GM21515 (cell line): ENCODE measurements at regions not wholly inside any gene's neighbourhood (a gene's known extent, or its start where the extent isn't known, plus 50 kb on each side); places are given as distances from the start of the nearest gene placed in this dataset.
"Not testable (repeated sequence)": the region's sequence is repeated elsewhere in the genome, so short reads cannot be mapped to it uniquely, and the experiment has no call there.

Experiments used
- ATAC-seq: cut with Tn5 transposase; IDR thresholded peaks from one replicate; pipeline ENCODE4 v1.9.1; 2021; ENCODE audit not compliant: unreplicated experiment

DNA sequence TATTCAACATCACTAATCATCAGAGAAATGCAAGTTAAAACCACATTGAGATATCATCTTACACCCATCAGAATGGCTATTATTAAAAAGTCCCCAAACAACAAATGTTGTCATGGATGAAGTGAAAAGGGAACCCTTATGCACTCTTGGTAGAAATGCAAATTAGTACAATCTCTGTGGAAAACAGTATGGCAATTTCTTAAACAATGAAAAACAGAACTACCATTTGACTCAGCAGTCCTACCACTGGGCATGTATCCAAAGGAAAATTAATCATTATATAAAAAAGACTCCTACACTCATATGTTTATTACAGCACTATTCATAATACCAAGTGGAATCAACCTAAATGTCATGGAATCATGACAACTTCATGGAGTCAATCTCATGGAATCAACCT lies 611.3 kb upstream of the GJE1 start:
- ATAC-seq, result no peak

- no peak for ATAC-seq
Measured at GRCh38 chr6:141513830-141514229, 618.9 kb upstream of the GJE1 start.

- no peak for ATAC-seq
Measured at GRCh38 chr6:141510803-141511202, 621.9 kb upstream of the GJE1 start.

DNA sequence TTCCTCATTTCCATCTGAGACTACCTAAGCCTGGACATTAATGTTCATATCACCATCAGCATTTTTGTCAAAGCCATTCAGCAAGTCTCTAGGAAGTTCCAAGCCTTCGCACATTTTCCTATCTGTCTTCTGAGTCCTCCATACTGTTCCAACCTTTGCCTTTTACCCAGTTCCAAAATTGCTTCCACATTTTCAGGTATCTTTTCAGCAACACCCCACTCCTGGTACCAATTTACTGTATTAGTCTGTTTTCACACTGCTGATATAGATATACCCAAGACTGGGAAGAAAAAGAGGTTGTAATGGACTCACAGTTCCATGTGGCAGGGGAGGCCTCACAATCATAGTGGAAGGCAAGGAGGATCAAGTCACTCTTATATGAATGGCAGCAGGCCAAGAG lies 626.7 kb upstream of the GJE1 start:
- not testable (repeated sequence) for ATAC-seq

- not testable (repeated sequence) for ATAC-seq
Measured at GRCh38 chr6:141504318-141504717, 628.4 kb upstream of the GJE1 start.

- ATAC-seq, result no peak
Measured at GRCh38 chr6:141501616-141502015, 631.1 kb upstream of the GJE1 start.

- no peak for ATAC-seq
Measured at GRCh38 chr6:141498977-141499376, 633.7 kb upstream of the GJE1 start.

- no peak for ATAC-seq
Measured at GRCh38 chr6:141492521-141493284, 640.0 kb upstream of the GJE1 start.

GRCh38 chr6:141491684-141492083 lies 641.0 kb upstream of the GJE1 start:
- no peak for ATAC-seq

DNA sequence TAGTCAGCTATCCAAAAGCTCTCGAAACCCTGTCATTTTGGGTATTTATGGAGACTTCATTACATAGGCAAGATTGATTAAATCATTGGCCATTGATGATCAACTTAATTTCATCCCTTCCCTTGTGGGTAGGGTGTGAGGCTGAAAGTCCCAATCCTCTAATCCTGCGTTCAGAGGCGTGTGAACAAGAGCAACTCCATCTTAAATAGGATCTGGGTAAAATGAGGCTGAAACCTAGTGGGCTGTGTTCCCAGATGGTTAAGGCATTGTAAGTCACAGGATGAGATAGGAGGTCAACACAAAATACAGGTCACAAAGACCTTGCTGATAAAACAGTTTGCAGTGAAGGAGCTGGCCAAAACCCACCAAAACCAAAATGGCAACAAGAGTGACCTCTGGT lies 641.7 kb upstream of the GJE1 start:
- no peak for ATAC-seq

GRCh38 chr6:141488488-141488887 lies 644.2 kb upstream of the GJE1 start:
- peak; percentile 40 for ATAC-seq

DNA sequence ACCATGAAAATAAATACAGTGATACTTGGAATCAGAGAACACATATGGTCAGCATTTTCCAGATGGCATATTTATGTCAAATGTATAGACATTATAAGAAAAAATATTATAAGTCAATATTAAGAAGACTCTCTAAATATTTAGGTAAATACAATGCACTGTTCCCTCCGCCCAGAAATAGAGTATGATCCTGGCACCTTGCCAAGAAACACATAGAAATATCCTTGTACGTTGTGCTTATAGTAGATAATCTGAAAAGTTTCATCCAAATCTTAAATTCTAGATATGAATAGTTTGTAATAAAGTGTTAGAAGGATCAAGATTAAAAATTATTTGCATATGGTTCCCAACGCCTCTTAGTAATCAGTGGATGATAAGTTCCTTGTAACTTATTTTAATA lies 645.8 kb upstream of the GJE1 start:
- no peak for ATAC-seq

DNA sequence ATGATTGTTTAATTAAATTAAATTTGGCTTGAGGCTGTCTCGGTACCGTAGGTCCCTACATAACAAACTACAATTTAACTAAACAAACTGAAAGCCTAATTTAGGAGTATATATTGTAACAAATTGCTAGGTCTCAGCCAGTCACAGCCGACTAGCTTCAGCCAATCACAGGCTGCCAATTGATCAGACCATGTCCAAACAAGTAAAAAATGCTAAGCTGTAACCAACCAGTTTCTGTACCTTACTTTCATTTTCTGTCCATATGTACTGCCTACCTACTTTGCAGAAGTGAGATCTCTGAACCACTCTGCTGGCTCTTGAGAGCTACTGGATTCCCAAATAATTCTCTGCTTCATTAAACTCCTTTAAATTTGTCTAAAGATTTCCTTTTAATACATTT lies 648.0 kb upstream of the GJE1 start:
- peak; percentile 80 for ATAC-seq

DNA sequence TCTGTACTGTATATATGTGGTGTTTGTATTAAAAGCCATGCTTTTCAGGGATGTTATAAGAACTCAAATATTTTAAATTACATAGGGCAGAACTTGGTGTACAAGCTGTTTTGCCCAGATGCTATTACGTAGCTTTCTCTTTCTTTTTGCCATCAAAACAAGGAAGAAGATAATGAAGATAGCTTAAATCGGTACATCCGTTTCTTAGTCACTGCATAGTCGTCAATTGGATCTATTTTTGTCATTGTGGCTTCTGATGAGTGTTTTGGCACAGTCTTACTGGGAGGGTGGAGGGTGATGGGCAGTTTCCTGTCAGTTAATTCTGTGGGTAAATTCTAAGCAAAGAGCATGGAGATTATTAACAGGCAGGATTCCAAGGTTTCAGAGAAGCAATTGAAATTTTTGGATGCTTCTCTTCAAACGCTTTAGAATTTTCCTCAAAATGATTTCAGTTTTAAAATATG lies 649.1 kb upstream of the GJE1 start:
- ATAC-seq, result peak; percentile 92

- peak; percentile 4 for ATAC-seq
Measured at GRCh38 chr6:141482796-141483597, 649.7 kb upstream of the GJE1 start.

- no peak for ATAC-seq
Measured at GRCh38 chr6:141475259-141475658, 657.5 kb upstream of the GJE1 start.

DNA sequence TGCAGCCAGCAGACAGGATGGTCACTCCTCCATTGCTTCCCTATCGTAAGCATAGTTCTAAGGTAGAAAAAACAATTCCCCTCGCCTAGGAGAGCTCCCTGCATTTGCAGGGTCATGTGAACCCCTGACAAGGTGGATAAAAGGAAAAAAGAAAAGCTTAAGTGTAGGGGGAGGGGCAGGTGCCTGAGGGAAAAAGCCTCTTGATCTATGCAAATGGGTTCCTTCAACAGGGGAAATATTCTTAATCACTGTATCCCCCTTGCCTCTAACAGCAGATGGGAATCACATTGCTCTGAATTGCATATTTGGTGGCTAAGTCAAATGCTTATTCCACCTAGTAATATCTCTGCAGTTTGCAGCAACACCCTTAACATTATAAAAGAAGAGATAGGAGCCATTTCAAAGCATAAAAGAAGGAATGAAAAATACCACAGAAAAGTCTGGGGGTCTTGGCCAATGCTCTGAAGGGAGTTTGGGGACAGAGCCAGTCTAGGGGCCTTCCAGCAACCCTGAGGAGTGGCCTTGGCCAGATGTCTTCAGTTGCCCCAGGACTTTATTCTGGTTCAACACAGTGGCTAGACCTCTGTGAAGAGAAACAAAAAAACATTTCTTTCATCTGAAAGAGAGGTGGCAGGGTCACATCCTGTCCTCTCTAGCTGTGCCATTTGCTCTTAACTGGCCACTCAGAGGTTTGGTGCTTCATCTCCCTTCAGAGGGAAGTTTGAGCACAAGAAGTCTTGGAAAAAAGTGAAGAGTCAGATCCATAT lies 660.4 kb upstream of the GJE1 start:
- ATAC-seq, result no peak

GRCh38 chr6:141470810-141471209 lies 661.9 kb upstream of the GJE1 start:
- ATAC-seq, result no peak

DNA sequence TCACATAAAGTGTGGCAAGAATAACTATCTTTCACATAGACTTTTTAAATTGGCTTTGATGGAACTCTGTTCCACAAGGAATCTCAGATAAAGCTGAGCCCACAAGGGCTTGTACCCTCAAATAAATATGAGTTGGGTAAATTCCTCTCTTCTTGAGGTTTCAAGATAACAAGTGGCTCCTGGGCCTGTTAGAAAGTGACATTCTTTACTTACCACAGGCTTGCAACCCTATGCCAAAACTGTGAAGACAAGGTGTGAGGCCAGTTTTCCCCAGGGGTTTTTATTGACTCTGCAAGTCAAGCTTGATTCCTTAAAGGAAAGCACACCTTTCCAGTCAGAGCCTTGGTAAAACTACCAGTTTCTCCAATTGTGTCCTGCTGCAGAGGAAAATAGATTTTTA lies 664.8 kb upstream of the GJE1 start:
- no peak for ATAC-seq

DNA sequence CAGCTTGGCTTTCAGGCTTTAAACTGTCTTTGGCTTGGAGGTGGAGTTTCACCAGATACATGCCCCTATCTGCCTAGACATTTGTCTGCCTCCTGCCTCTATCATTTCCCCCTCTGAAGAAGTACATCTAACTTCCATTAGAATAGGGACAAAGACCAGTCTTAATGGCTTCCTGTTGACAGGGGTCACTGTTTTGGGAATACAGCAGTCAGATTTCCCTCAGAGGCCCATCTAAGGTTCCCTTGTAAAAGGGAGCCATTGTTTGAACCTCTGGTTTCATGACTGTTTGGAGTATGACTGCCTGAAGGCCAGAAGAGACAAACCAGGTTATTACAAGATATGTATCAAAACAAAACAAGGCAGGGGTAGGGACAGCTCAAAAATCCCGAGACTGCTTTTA lies 665.7 kb upstream of the GJE1 start:
- ATAC-seq, result no peak

- no peak for ATAC-seq
Measured at GRCh38 chr6:141464896-141465295, 667.8 kb upstream of the GJE1 start.

- peak; percentile 63 for ATAC-seq
Measured at GRCh38 chr6:141464490-141464889, 668.2 kb upstream of the GJE1 start.
